ENCODE measurements at regions not wholly inside any gene's neighbourhood (a gene's known extent, or its start where the extent isn't known, plus 50 kb on each side); places are given as distances from the start of the nearest gene placed in this dataset.

GRCh38 chr18:34003687-34004086 is 221.0 kb downstream of the NOL4 start:
- no peak for TF ChIP-seq CTCF (conservative IDR thresholded peaks at IDR 0.05; ENCODE audit: low read depth, low read length)
- H3K4me3 ChIP-seq (ENCODE audit: low read depth, low read length): no peak overlapping the region

GRCh38 chr18:34002130-34002529 is 222.6 kb downstream of the NOL4 start:
- no peak overlapping the region for H3K4me3 ChIP-seq (ENCODE audit: low read depth, low read length)
- no peak for DNase-seq (ENCODE audit: low read depth)
- TF ChIP-seq CTCF (conservative IDR thresholded peaks at IDR 0.05; ENCODE audit: low read depth, low read length): no peak

More at GRCh38 chr18:34003687-34004086, 221.0 kb downstream of the NOL4 start:
- no peak for DNase-seq (ENCODE audit: low read depth)

GRCh38 chr18:34001376-34001775 is 223.3 kb downstream of the NOL4 start:
- no peak for DNase-seq (ENCODE audit: low read depth)
- TF ChIP-seq CTCF (conservative IDR thresholded peaks at IDR 0.05; ENCODE audit: low read depth, low read length): no peak

GRCh38 chr18:33987206-33987605 is 237.5 kb downstream of the NOL4 start:
- DNase-seq (ENCODE audit: low read depth): no peak

More at GRCh38 chr18:34001376-34001775, 223.3 kb downstream of the NOL4 start:
- no peak overlapping the region for H3K4me3 ChIP-seq (ENCODE audit: low read depth, low read length)

GRCh38 chr18:33983126-33983525 is 241.6 kb downstream of the NOL4 start:
- no peak for TF ChIP-seq CTCF (conservative IDR thresholded peaks at IDR 0.05; ENCODE audit: low read depth, low read length)
- no peak for DNase-seq (ENCODE audit: low read depth)
- no peak overlapping the region for H3K4me3 ChIP-seq (ENCODE audit: low read depth, low read length)

More at GRCh38 chr18:33987206-33987605, 237.5 kb downstream of the NOL4 start:
- no peak overlapping the region for H3K4me3 ChIP-seq (ENCODE audit: low read depth, low read length)
- no peak for TF ChIP-seq CTCF (conservative IDR thresholded peaks at IDR 0.05; ENCODE audit: low read depth, low read length)

- DNase-seq (ENCODE audit: low read depth): no peak
- TF ChIP-seq CTCF (conservative IDR thresholded peaks at IDR 0.05; ENCODE audit: low read depth, low read length): no peak
- no peak overlapping the region for H3K4me3 ChIP-seq (ENCODE audit: low read depth, low read length)
These were observed 264.3 kb downstream of the NOL4 start for GRCh38 chr18:33960417-33960816.

- no peak overlapping the region for H3K4me3 ChIP-seq (ENCODE audit: low read depth, low read length)
- no peak for DNase-seq (ENCODE audit: low read depth)
- TF ChIP-seq CTCF (conservative IDR thresholded peaks at IDR 0.05; ENCODE audit: low read depth, low read length): no peak
These were observed 265.1 kb downstream of the NOL4 start for GRCh38 chr18:33959609-33960008.
